ENCODE measurements at regions not wholly inside any gene's neighbourhood (a gene's known extent, or its start where the extent isn't known, plus 50 kb on each side); places are given as distances from the start of the nearest gene placed in this dataset.

DNA sequence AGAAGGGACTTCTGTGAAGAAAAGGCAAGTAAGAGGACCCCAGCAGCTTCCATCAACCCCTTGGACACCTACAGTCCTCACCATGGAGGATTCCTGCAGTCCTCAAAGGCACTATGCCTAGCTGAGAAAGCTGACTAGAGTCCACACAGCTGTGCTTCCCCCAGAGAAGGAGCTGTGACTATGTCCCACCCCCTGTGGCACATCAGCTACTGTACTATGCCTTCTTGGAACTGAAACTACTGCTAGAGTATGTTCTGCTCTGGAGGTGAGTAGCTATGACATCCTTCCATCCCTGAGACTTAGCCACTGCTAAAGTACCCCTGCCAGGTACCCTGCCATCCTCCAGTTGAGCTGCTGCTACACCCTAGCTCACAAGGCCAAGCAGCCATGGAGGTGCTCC, 690.2 kb upstream of the CHAC2 start:
- Histone ChIP-seq H3K36me3 (ENCODE audit: control insufficient read depth, insufficient read depth, low read length) (no peaks in the 10 kb centered on the region), H3K4me1 (ENCODE audit: control insufficient read depth, insufficient read depth, low read length) (no peaks in the 10 kb centered on the region), H3K9me3 (ENCODE audit: control insufficient read depth, insufficient read depth, low read length) (no peaks in the 10 kb centered on the region), H3K27me3 (ENCODE audit: control insufficient read depth, insufficient read depth, low read length) (no peaks in the 10 kb centered on the region), H3K4me3 (ENCODE audit: low read depth, low read length) (no peak overlapping the region), H3K9ac (ENCODE audit: low read depth, low read length) (no peak overlapping the region)

DNA sequence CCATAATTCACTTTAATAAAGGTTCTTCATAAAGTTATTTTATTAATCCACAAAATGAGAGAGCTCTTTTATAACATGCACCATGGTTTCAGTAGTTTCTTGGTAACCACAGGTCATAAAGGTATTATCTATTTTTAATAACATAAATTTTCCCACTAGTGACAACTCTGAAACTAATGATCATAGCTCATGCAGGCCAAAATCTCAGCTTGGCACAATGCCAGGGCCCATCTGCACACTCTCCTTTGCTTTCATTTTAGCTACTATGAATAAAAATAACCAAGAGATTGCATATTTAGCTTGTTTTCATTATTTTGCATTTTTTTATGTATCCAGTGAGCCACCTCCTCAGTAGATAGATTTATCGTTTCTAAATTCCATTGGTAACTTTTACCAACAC, 691.8 kb upstream of the CHAC2 start:
- no peaks in the 10 kb centered on the region for H3K36me3 ChIP-seq (ENCODE audit: control insufficient read depth, insufficient read depth, low read length)
- no peaks in the 10 kb centered on the region for H3K9me3 ChIP-seq (ENCODE audit: control insufficient read depth, insufficient read depth, low read length)
- H3K4me1 ChIP-seq (ENCODE audit: control insufficient read depth, insufficient read depth, low read length): no peaks in the 10 kb centered on the region
- H3K9ac ChIP-seq (ENCODE audit: low read depth, low read length): no peak overlapping the region
- H3K4me3 ChIP-seq (ENCODE audit: low read depth, low read length): no peak overlapping the region
- no peaks in the 10 kb centered on the region for H3K27me3 ChIP-seq (ENCODE audit: control insufficient read depth, insufficient read depth, low read length)

DNA sequence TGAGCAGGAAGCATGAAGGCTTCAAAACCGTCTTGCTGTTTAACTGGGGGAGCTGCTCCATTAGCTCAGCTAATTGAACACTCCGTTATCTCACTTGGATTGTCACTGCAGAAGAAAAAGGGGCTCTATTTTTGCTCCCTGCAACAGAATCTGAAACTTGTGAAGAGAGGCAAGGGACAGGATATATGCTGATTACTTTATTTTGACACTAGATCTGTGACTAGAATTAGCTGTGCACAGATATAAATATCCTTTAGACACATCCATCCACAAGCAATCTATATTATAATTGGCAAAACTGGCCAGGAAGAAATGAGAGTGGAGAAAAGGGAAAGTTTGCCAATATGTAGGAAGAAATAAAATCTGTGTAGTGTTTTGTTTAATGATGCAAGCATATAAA, 700.1 kb upstream of the CHAC2 start:
- Histone ChIP-seq H3K9me3 (ENCODE audit: control insufficient read depth, insufficient read depth, low read length) (no peaks in the 10 kb centered on the region), H3K36me3 (ENCODE audit: control insufficient read depth, insufficient read depth, low read length) (no peaks in the 10 kb centered on the region), H3K9ac (ENCODE audit: low read depth, low read length) (no peak overlapping the region), H3K27me3 (ENCODE audit: control insufficient read depth, insufficient read depth, low read length) (no peaks in the 10 kb centered on the region), H3K4me3 (ENCODE audit: low read depth, low read length) (no peak overlapping the region), H3K4me1 (ENCODE audit: control insufficient read depth, insufficient read depth, low read length) (no peaks in the 10 kb centered on the region)

GRCh38 chr2:53067056-53067455, 700.5 kb upstream of the CHAC2 start:
- Histone ChIP-seq H3K36me3 (ENCODE audit: control insufficient read depth, insufficient read depth, low read length) (no peaks in the 10 kb centered on the region), H3K4me1 (ENCODE audit: control insufficient read depth, insufficient read depth, low read length) (no peaks in the 10 kb centered on the region), H3K4me3 (ENCODE audit: low read depth, low read length) (no peak overlapping the region), H3K9me3 (ENCODE audit: control insufficient read depth, insufficient read depth, low read length) (no peaks in the 10 kb centered on the region), H3K9ac (ENCODE audit: low read depth, low read length) (no peak overlapping the region), H3K27me3 (ENCODE audit: control insufficient read depth, insufficient read depth, low read length) (no peaks in the 10 kb centered on the region)

GRCh38 chr2:53064154-53064553, 703.5 kb upstream of the CHAC2 start:
- H3K27me3 ChIP-seq (ENCODE audit: control insufficient read depth, insufficient read depth, low read length): no peaks in the 10 kb centered on the region
- no peak overlapping the region for H3K9ac ChIP-seq (ENCODE audit: low read depth, low read length)
- no peaks in the 10 kb centered on the region for H3K9me3 ChIP-seq (ENCODE audit: control insufficient read depth, insufficient read depth, low read length)
- no peaks in the 10 kb centered on the region for H3K36me3 ChIP-seq (ENCODE audit: control insufficient read depth, insufficient read depth, low read length)
- no peaks in the 10 kb centered on the region for H3K4me1 ChIP-seq (ENCODE audit: control insufficient read depth, insufficient read depth, low read length)
- H3K4me3 ChIP-seq (ENCODE audit: low read depth, low read length): no peak overlapping the region

GRCh38 chr2:53058526-53058925, 709.1 kb upstream of the CHAC2 start:
- H3K27me3 ChIP-seq (ENCODE audit: control insufficient read depth, insufficient read depth, low read length): no peaks in the 10 kb centered on the region
- H3K9me3 ChIP-seq (ENCODE audit: control insufficient read depth, insufficient read depth, low read length): no peaks in the 10 kb centered on the region
- no peak overlapping the region for H3K4me3 ChIP-seq (ENCODE audit: low read depth, low read length)
- no peak overlapping the region for H3K9ac ChIP-seq (ENCODE audit: low read depth, low read length)
- H3K36me3 ChIP-seq (ENCODE audit: control insufficient read depth, insufficient read depth, low read length): no peaks in the 10 kb centered on the region
- no peaks in the 10 kb centered on the region for H3K4me1 ChIP-seq (ENCODE audit: control insufficient read depth, insufficient read depth, low read length)

GRCh38 chr2:53053937-53054336, 713.7 kb upstream of the CHAC2 start:
- H3K9me3 ChIP-seq (ENCODE audit: control insufficient read depth, insufficient read depth, low read length): no peaks in the 10 kb centered on the region
- no peaks in the 10 kb centered on the region for H3K27me3 ChIP-seq (ENCODE audit: control insufficient read depth, insufficient read depth, low read length)
- no peak overlapping the region for H3K9ac ChIP-seq (ENCODE audit: low read depth, low read length)
- H3K4me1 ChIP-seq (ENCODE audit: control insufficient read depth, insufficient read depth, low read length): no peaks in the 10 kb centered on the region
- no peaks in the 10 kb centered on the region for H3K36me3 ChIP-seq (ENCODE audit: control insufficient read depth, insufficient read depth, low read length)
- no peak overlapping the region for H3K4me3 ChIP-seq (ENCODE audit: low read depth, low read length)

DNA sequence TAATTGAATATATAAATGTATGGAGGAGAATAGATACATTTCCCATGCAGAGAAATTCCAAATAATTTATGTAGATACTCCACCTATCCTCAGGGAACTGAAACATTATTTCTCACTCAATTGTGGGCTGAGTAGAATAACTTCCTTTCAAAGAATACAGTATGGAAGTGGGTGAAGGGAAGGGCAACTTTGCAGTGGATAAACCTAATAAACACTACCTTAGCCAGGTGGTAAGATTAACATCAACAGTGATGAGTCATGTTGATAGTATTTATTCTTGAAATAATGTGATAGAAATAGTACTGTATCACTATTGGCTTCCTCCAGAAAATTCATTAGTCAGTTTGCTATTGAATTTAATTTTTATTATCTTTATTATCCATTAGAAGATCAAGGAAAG, 716.4 kb upstream of the CHAC2 start:
- Histone ChIP-seq H3K9me3 (ENCODE audit: control insufficient read depth, insufficient read depth, low read length) (no peaks in the 10 kb centered on the region), H3K9ac (ENCODE audit: low read depth, low read length) (no peak overlapping the region), H3K4me1 (ENCODE audit: control insufficient read depth, insufficient read depth, low read length) (no peaks in the 10 kb centered on the region), H3K4me3 (ENCODE audit: low read depth, low read length) (no peak overlapping the region), H3K36me3 (ENCODE audit: control insufficient read depth, insufficient read depth, low read length) (no peaks in the 10 kb centered on the region), H3K27me3 (ENCODE audit: control insufficient read depth, insufficient read depth, low read length) (no peaks in the 10 kb centered on the region)

GRCh38 chr2:53040536-53041229, 726.9 kb upstream of the CHAC2 start:
- H3K9me3 ChIP-seq (ENCODE audit: control insufficient read depth, insufficient read depth, low read length): no peaks in the 10 kb centered on the region
- H3K4me3 ChIP-seq (ENCODE audit: low read depth, low read length): no peak overlapping the region
- no peaks in the 10 kb centered on the region for H3K27me3 ChIP-seq (ENCODE audit: control insufficient read depth, insufficient read depth, low read length)
- peaks cover 8% of the 10 kb centered on the region for H3K4me1 ChIP-seq (ENCODE audit: control insufficient read depth, insufficient read depth, low read length)
- H3K9ac ChIP-seq (ENCODE audit: low read depth, low read length): no peak overlapping the region
- H3K36me3 ChIP-seq (ENCODE audit: control insufficient read depth, insufficient read depth, low read length): no peaks in the 10 kb centered on the region

DNA sequence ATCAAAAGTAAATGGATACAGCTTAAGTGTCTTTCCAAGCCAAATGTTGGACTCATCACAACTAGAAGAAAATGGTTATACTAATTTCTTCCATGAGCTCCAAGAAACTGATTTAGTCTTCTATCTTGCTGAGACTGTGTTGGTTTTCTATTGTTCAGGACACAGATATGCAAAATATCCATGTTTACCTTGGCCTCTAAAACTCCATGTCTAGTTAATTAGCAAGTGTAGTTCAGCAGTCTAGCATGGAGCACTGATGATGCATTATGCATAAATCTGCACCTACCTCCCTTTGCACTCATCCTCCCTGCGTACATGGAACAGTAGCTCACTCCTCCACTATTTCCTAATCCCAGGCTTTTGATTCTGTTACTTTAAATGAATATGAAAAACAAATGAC, 731.4 kb upstream of the CHAC2 start:
- H3K27me3 ChIP-seq (ENCODE audit: control insufficient read depth, insufficient read depth, low read length): peaks cover 4% of the 10 kb centered on the region
- H3K9me3 ChIP-seq (ENCODE audit: control insufficient read depth, insufficient read depth, low read length): no peaks in the 10 kb centered on the region
- H3K9ac ChIP-seq (ENCODE audit: low read depth, low read length): no peak overlapping the region
- peaks cover 10% of the 10 kb centered on the region for H3K4me1 ChIP-seq (ENCODE audit: control insufficient read depth, insufficient read depth, low read length)
- H3K36me3 ChIP-seq (ENCODE audit: control insufficient read depth, insufficient read depth, low read length): no peaks in the 10 kb centered on the region
- no peak overlapping the region for H3K4me3 ChIP-seq (ENCODE audit: low read depth, low read length)

DNA sequence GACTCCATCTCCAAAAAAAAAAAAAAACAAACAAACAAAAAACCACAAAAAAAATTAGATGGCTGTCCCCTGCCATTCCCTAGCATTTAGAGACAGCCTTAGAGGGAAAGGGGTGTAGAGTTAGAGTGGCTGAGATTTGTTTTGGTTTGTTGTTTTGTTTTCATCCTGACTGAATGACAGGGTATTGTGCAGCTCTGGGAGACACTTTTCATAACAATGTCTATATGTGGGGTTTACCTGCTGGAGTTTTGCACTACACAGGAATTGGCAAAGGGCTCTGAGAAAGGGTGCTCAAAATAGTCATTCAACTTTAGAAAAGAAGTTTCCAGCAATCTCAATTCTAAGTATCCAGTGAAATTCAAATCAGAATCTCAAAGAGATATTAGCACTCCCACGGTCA, 732.5 kb upstream of the CHAC2 start:
- H3K27me3 ChIP-seq (ENCODE audit: control insufficient read depth, insufficient read depth, low read length): peaks cover 4% of the 10 kb centered on the region
- no peaks in the 10 kb centered on the region for H3K9me3 ChIP-seq (ENCODE audit: control insufficient read depth, insufficient read depth, low read length)
- peaks cover 10% of the 10 kb centered on the region for H3K4me1 ChIP-seq (ENCODE audit: control insufficient read depth, insufficient read depth, low read length)
- no peak overlapping the region for H3K4me3 ChIP-seq (ENCODE audit: low read depth, low read length)
- H3K36me3 ChIP-seq (ENCODE audit: control insufficient read depth, insufficient read depth, low read length): no peaks in the 10 kb centered on the region
- H3K9ac ChIP-seq (ENCODE audit: low read depth, low read length): no peak overlapping the region

DNA sequence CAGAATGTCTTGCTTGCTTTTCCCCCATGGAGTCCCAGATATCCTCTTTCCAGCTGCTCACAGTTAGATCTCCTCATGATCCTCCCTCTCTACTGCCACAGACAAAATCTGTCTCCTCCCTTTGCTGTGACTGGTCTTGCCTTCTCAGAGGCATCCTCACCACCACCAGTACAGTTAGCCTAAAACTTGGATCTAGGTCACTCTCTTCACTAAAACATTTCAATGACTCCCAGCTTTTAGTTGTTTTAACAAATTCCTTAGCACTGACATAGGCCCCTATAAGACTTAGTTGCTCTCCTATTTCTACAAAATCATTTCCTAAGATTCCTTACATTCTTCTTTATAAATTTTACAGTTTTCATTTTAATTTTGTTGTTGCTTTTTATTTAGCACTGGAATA, 734.2 kb upstream of the CHAC2 start:
- Histone ChIP-seq H3K4me1 (ENCODE audit: control insufficient read depth, insufficient read depth, low read length) (peaks cover 10% of the 10 kb centered on the region), H3K4me3 (ENCODE audit: low read depth, low read length) (no peak overlapping the region), H3K36me3 (ENCODE audit: control insufficient read depth, insufficient read depth, low read length) (no peaks in the 10 kb centered on the region), H3K27me3 (ENCODE audit: control insufficient read depth, insufficient read depth, low read length) (peaks cover 4% of the 10 kb centered on the region), H3K9ac (ENCODE audit: low read depth, low read length) (no peak overlapping the region), H3K9me3 (ENCODE audit: control insufficient read depth, insufficient read depth, low read length) (no peaks in the 10 kb centered on the region)
